HG02943 (cell line): ENCODE measurements at regions not wholly inside any gene's neighbourhood (a gene's known extent, or its start where the extent isn't known, plus 50 kb on each side); places are given as distances from the start of the nearest gene placed in this dataset.

Experiments used
- ATAC-seq: cut with Tn5 transposase; IDR thresholded peaks from one replicate; pipeline ENCODE4 v1.9.1; 2021; ENCODE audit warnings: mild to moderate bottlenecking, low read depth, moderate library complexity; ENCODE audit not compliant: unreplicated experiment

DNA sequence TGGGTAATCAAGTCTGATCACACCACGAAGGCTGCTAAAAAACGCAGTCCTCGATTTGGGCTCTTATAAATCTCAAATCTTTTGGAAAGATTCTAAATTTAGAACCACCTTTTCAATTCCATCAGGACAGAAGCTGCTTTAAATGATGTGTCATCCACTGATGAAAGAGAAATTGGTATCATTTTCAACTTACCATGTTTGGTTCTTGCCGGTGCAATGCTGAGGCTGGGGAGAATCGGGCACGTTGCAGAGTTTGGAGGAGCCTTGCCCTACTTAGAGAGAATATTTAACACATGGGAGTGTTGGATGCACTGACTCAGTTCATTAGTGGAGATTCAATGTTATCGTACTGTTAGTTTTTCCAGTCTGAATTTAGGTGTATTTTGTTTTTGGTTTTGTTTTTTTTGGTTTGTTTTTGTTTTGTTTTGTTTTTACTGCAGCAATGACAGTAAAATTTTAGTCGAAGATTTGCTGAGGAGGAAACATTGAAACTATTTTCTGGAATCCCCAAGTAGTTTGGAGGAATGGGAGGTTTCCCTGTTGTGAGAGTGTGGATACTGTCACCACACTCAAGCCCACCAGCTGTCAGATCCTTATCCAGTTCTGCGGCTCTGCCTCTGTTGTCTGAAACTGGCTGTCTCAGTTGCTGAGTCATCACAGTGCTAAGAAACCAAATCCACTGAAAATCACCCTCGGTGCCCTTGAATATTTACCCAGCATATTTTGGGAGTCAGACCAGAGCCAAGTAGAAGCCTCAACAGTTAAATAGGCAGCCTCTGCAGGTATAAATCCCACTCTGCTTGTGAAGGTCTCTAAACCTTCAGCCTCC is 497.0 kb downstream of the BTBD3 start:
- ATAC-seq: no peak

DNA sequence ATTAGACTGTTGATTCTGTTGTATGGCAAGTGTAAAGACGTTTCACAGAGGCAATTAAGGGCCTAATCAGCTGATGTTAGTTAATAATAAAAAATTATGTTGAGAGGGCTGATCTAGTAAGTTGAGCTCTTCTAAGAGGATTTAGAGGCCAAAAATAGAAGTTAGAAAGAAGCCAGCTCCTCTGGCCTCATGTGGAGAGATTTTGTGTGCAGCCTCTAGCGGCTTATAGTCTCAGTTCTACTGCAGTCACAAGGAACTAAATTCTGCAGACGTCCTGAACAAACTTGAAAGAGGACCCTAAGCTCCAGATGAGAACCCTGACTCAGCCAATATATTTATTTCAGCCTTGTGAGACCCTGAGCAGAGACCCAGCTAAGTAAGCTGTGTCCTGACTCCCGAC is 498.6 kb downstream of the BTBD3 start:
- no peak for ATAC-seq

DNA sequence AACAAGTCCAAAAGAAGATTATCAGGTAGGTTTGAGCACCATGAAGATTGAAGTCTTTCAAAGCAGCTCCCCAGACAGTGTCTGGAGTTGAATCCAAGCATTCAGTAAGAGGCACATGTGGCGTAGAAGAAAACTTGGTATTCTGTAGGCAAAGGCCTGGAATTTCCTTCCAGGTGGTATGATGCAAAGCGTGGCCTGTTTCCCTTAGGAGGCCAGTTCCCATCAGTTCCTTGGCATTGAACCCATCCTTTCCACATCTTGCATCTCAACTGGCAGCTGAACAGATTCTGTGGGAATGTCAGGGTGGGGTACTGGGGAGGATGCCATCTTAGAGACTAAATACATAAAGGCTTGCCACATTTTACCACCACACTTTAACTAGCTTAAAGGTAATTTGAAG is 516.0 kb downstream of the BTBD3 start:
- ATAC-seq: no peak

DNA sequence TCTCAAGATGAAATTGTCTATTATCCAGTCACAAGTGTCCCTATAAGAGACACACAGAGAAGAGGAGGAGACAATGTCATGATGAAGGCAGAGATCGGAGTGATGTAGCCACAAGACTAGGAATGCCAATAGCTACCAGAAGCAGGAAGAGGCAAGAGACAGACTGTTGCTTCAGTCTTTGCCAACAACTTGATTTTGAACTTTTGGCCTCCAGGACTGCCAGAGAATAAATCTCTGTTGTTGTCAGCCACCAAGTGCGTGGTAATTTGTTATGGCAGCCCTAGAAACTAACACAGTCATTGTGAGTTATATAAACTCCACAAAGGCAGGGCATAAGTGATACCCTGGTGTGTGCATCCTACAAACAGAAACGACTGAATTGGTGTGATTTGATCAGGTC is 517.0 kb downstream of the BTBD3 start:
- ATAC-seq: no peak

DNA sequence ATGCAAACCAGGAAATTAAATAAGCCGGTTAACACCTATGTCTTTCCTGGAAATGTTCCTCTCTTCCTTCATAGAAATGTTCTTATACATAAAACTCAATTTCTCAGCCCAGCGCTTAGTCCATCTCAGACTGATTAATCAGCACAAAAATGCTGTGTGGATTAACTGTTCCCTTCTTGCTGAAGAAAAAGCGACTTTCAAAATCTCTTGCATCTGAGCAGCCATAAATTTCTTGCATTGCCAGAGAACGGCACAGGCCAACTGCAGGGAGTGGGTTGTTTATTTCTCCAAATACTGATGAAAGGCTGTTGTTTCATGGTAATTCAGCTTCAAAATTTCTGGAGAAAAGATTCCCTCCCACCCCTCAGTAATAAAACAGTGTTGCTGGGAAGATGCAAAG is 517.6 kb downstream of the BTBD3 start:
- no peak for ATAC-seq

DNA sequence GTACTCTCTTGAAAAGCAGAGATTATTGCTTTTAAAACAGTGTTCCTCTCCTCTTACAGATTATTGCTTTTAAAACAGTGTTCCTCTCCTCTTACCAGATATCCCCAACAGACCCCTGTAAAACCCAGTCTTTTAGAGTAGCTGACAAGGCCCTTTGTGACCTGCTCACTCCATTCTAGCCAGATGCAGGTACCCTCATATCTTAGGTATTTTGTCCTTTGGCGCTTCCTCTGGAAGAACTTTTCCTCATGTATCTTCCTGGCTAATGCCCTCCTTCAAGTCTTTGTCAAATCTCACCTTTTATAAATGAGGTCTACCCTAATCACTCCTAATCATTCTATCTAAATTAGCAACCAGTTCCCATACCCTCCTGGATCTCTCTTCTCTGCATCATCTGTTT is 536.0 kb downstream of the BTBD3 start:
- no peak for ATAC-seq

DNA sequence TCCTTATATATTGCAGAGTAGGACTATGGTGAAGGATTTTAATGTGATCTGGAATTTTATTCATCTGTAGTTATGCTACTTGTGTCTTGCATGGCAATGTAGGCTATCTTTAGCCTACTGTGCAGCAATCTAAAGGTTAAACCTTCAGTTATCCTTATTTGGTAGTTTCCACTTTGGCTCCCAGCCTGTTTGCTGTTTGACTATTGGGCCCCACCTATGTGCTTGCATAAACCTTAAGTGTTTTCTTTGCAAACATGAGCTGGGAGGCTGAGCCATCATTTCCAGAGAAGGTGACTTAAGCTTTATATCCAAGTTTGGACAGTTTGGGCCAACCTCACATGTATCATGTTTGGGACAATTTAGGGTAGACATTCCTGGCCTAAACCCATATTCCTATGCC is 537.5 kb downstream of the BTBD3 start:
- no peak for ATAC-seq

DNA sequence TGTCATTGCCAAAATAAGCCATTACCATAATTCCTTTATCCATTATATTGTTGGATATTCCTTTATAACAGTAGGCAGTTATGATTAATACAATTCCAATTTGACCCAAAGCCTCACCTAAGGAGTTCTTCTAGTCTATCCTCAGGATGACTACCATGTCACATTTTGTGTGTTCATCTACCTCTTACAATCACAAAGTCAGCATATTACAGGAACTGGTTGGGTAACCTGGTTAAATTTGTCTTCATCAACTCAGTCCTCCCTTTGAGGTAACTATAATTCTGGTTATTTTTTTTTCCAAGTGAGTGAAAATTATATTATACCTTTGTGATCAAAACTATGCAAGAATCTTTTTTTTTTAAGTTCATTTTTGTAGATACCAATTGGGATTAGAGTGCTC is 540.5 kb downstream of the BTBD3 start:
- no peak for ATAC-seq

DNA sequence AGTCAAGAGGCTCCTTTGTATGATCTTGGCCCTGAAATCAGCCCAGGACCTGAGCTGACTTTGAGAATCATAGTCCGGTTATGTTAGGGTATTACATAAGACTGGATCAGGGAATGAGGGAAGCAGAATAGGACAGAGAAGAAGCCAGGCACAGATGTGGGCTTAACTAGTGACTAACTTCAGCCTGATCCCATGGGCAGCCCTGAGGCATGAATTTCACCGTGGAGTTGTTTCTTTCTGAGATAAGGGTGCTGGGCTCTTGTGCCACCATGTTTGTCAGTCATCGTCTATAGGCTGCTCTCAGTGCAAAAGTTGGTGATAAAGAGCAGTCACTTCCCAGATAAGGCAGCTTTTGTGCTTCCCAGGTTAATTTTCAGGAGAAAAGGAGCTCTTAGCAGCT is 544.7 kb upstream of the SPTLC3 start:
- no peak for ATAC-seq

DNA sequence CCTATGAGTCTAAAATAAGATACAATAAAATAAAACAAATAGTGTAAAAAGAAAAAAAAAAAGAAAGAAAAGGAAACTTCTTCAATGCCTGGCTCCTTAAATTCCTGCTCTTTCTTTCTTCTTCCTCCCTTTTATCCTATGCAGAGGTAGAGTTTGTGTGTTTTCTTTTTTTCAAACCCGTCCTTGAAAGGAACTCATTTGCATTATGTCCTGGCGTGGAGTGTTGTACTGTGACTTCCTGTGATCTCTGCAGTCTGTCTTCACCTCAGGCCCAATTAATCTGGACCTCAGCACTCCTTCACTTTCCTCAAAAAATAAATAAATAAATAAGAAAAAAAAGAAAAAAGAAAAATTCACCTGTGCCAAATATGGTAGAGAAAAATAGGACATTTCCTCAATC is 541.9 kb upstream of the SPTLC3 start:
- no peak for ATAC-seq

DNA sequence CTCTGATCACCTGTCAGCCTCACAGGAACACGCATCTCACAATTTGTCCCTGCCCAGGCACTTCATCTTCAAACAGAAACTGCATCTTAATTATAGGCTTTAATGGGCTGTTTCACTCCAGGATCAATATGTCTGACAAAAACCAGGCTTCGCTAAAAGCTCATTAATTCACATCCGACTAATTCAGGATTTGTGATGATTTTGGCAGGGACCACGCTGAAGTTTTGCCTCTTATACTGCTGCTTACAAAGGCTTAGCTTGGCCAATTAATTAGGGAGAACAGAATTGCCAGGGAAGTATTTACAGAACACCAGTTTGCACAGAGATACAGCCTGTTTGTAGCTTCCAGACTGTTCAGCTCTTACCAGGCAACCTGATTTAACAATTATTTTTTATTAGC is 541.0 kb upstream of the SPTLC3 start:
- ATAC-seq: no peak

DNA sequence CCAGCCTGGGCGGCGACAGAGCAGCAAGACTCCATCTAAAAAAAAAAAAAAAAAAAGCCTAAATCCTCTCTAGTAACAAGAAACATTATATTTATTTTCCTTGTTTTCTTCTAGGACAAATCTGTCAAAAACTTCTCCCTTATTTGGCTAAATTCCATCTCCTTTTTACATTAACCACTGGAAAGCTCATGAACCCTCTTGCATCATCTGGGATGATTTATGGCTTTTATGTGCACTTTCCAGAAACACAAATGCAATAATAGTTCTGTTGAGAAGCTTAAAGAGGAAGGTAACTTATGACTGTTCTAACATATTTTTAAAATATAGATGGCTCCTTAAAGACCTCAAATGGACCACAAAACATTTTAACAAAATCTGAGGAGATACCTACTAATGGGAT is 526.1 kb upstream of the SPTLC3 start:
- ATAC-seq: no peak

DNA sequence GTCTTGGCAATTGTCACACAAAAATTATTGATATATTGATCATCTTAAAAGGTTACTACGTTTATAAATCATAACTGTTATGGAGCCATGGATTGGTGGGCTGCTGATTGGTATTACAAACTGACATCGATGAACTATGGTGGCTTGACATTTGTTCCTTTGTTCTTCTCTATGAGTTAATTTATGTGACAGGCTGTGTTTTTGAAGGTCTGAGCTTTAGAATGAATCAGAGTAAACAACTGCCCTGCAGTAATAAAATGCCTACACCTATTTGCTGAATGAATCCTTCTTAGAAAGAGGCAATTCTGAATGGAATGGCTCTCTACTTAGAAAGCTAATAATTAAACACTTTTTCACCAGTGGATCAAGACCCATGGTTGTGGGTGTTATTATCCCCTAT is 506.3 kb upstream of the SPTLC3 start:
- ATAC-seq: no peak

DNA sequence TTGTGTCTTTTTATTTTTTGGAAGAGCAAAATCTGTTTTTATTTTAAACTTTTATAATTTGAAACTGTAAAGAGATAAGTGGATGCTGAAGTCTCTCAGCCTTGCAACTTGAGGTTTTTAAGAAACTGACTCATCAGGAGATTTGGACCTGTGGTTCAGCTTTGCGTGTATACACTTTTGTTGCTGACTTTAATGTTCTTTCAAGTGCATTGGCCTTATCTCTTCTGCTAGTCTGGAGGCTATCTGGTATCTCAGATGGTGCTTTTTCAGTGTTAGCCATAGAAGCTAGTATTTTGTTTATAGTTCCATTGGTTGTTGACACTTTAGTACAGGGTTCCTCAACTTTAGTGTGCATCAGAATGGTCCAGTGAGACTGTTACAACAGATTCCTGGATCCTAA is 504.0 kb upstream of the SPTLC3 start:
- no peak for ATAC-seq

DNA sequence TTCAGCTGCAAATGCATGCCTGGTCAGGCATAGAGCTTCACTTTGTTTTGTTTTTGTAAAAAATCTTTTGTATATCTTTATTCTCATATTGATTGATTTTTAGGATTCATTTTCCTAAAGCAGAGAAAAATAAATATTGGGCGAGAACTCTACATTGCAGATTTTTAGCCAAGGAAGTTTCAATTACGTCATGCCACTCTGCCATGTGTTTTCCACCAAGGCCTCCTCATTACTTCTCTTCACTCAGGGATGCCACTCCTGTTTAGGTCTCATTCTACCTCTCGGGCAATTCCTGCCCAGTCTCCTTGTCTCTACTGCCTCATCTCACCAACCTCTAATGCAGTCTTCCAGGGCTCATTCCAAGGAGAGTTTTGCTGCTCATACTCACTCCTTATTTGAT is 497.3 kb upstream of the SPTLC3 start:
- ATAC-seq: no peak

DNA sequence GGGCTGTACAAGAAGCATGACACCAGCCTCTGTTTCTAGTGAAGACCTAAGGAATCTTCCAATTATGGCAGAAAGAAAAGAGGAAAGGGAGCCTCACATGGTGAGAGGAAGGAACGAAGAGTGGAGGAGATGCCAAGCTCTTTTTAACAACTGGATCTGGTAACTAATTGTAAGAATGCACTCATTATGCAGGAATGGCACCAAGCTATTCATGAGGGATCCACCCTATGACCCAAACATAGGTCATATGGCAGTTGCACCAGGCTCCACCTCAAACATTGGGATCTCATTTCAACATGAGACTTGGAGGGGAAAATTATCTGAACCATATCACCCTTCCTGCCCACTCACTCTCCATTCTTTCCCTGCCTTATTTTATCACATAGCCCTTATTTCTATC is 496.0 kb upstream of the SPTLC3 start:
- no peak for ATAC-seq

DNA sequence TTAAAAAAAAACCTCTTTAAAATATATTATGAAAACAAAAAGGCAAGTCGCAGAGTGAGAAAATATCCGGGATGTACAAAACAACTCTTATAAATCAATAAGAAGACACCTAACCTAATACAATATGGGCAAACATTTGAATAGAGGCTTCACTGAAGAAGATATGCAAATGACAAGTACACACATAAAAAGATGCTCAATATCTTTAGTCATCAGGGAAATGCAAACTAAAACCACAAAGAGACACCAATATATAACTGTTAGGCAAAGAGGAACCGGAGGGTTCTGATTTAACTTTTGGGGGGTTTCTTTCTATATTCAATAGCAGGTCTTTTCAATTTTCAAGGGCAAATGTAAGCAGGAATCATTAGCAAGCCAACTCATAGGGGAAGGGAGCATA is 480.7 kb upstream of the SPTLC3 start:
- no peak for ATAC-seq

DNA sequence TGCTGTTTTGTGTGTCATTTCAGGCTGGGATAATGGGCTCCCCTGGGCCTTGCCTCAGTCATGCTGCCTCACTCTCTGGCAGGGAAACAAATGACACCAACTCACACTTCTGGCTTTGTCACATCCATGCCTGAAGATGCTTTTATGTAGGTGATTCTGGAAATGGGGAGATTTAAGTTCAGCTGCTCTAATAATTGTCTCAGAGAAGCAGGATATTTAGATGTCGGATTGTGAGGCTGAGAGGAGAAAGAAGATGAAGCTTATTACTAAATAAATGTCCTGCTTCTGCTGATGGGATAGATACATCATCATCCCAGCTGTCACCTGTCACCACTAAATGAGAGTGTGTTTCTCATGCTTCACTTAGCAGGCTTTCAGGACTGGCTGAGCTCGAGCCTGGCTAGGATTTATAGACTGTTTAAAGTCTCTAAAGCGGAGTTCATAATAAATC is 480.2 kb upstream of the SPTLC3 start:
- no peak for ATAC-seq

DNA sequence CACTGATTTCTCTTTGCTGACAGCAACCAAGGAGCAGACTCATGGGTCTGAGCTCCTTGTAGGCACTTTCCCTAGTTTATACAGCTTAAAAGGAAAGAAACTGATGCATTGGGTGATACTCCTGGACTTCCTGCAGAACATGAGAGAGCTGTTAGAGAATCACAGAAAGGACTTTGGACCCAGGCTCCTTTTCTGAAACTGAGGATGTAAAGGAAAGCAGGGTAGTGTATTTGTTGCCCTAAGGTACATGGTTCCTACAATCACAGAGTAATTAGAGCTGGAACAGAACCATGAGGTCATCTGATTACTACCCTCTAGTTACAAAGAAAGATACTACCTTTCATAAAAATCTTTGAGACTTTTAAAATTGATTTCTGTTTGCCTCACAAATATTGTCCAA is 477.1 kb upstream of the SPTLC3 start:
- ATAC-seq: no peak

DNA sequence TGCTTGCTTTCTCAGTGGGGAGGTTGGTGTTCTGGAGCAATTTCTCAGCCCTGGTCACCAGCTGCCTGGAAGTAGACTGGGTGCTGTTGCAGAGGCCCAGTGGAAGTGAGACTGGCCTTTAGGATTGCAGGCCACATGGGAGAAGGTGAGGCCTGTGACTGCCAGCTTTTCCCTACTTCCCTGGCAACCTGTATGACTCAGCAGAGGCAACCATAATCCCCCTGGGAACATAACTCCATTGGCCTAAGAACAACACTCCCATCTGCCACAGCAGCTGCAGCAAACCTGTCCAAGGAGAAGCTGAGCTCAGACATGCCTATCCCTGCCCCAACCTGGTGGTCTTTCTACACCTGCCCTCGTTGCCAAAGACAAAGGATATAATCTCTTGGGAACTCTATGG is 473.5 kb upstream of the SPTLC3 start:
- ATAC-seq: no peak

DNA sequence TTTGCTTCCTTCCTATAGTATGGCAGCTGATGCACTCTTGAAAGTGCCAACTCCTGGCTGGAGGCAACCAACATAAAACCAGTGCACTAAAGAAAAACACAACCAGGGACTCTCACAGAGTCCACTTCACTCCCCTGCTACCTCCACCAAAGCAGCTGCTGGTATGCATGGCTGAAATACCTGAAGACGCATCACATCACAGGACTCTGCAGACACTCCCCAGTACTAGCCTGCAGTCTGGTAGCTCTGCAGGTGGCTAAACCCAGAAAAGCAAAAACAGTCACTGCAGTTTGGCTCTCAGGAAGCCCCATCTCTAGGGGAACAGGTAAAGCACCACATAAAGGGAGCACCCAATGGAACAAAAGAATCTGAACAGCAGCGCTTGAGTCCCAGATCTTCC is 473.0 kb upstream of the SPTLC3 start:
- ATAC-seq: no peak

DNA sequence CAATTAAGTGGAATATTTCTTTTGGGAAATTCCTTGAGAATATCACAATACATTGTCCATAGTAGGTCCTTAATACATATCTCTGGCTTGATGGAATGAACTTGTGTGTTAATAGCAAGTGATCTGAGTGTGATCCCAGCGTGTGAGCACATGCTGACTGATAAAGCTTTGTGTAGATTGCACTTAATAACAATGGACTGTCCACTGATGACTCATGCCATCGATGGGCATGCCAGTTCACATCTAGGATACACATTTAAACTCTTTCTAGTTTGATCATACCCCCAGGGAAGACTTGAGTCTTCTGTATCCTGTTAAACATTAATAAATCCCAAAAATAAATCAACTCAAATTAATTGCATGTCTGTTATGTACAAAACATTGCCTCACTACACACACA is 454.3 kb upstream of the SPTLC3 start:
- ATAC-seq: no peak

DNA sequence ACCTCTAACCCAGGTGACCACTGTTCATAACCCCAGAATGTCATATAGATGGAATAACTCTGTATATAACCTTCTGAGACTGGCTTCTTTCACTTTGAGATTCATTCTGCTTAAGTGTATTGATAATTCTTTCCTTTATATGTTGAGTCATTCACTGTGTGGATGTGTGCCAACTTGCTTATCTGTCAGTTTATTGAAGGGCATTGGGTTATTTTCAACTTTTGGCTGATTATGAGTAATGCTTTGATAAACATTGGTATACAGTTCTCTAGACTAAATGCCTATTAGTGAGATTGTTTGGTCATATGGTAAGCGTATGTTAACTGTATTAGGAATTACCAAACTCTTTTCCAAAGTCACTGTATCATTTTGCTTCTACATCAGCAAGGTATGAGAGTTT is 453.4 kb upstream of the SPTLC3 start:
- ATAC-seq: no peak
